Neural cell (in vitro differentiated cells): ENCODE measurements at regions not wholly inside any gene's neighbourhood (a gene's known extent, or its start where the extent isn't known, plus 50 kb on each side); places are given as distances from the start of the nearest gene placed in this dataset.

ENCODE experiments used
- H2AFZ ChIP-seq: fragments of 200-600, 300-800 bp; sonication (generic), shearing (Covaris generic); 2 replicates; pipeline ENCODE4 v1.6.0; 2014; ENCODE audit warnings: low read depth, mild to moderate bottlenecking, antibody characterized with exemption, low read length, moderate library complexity
- H3F3A ChIP-seq: fragments of 200-600 bp; shearing (Covaris generic); 2 replicates; pipeline ENCODE4 v1.6.1; 2016; ENCODE audit warnings: mild to moderate bottlenecking, moderate library complexity, mixed read lengths, antibody characterized with exemption, low read length; ENCODE audit not compliant: insufficient read depth, poor library complexity, severe bottlenecking
- H3K27ac ChIP-seq: fragments of 200-600, 300-800 bp; sonication (generic), shearing (Covaris generic); 2 replicates; pipeline ENCODE4 v1.5.1; 2014; ENCODE audit warnings: mild to moderate bottlenecking, low read length, moderate library complexity
- H3K27me3 ChIP-seq: fragments of 300-800, 200-600 bp; sonication (generic), shearing (Covaris generic); 2 replicates; pipeline ENCODE4 v1.6.0; 2014; ENCODE audit warnings: mild to moderate bottlenecking, low read depth, low read length, moderate library complexity; ENCODE audit not compliant: insufficient read depth
- H3K36me3 ChIP-seq: fragments of 300-800, 200-600 bp; sonication (generic), shearing (Covaris generic); 2 replicates; pipeline ENCODE4 v1.5.1; 2014; ENCODE audit warnings: mild to moderate bottlenecking, antibody characterized with exemption, low read length, moderate library complexity; ENCODE audit not compliant: insufficient read depth
- H3K4me2 ChIP-seq: fragments of 300-800, 200-600 bp; sonication (generic), shearing (Covaris generic); 2 replicates; pipeline ENCODE4 v1.6.0; 2014; ENCODE audit warnings: mild to moderate bottlenecking, low read length
- H3K4me3 ChIP-seq: fragments of 300-800, 200-600 bp; sonication (generic), shearing (Covaris generic); 2 replicates; pipeline ENCODE4 v1.5.1; 2014; ENCODE audit warnings: mild to moderate bottlenecking, low read length, moderate library complexity
- H3K79me2 ChIP-seq: fragments of 200-600 bp; shearing (Covaris generic); replicated peaks from 2 replicates; pipeline ENCODE4 v1.6.0; 2014; ENCODE audit warnings: mild to moderate bottlenecking, low read length, moderate library complexity; ENCODE audit not compliant: insufficient read depth
- H3K9ac ChIP-seq: fragments of 300-800, 200-600 bp; sonication (generic), shearing (Covaris generic); 2 replicates; pipeline ENCODE4 v1.6.1; 2016; ENCODE audit warnings: mild to moderate bottlenecking, low read length, mixed read lengths
- H3K9me2 ChIP-seq: fragments of 200-600 bp; shearing (Covaris generic); 2 replicates; pipeline ENCODE4 v1.6.1; 2016; ENCODE audit warnings: mild to moderate bottlenecking, low read length, mixed read lengths; ENCODE audit not compliant: insufficient read depth
- H3K9me3 ChIP-seq: fragments of 200-600, 300-800 bp; sonication (generic), shearing (Covaris generic); 2 replicates; pipeline ENCODE4 v1.6.1; 2016; ENCODE audit warnings: mild to moderate bottlenecking, mixed run types, low read length, moderate library complexity, mixed read lengths
- H4K20me1 ChIP-seq: fragments of 200-600 bp; shearing (Covaris generic); 2 replicates; pipeline ENCODE4 v1.6.1; 2016; ENCODE audit warnings: mild to moderate bottlenecking, mixed run types; ENCODE audit not compliant: insufficient read depth
- CTCF ChIP-seq: fragments of 450-650 bp; IDR thresholded peaks from 2 replicates; pipeline ENCODE4 v1.5.1; 2014; ENCODE audit warnings: antibody characterized with exemption, mild to moderate bottlenecking, moderate library complexity; ENCODE audit not compliant: poor library complexity, severe bottlenecking
- EP300 ChIP-seq: fragments of 450-650 bp; conservative IDR thresholded peaks from 2 replicates; pipeline ENCODE4 v1.6.1; 2014; ENCODE audit warnings: antibody characterized with exemption, mild to moderate bottlenecking, moderate library complexity; ENCODE audit not compliant: poor library complexity, severe bottlenecking
- EZH2 ChIP-seq: fragments of 200-600, 300-800 bp; shearing (Covaris generic), sonication (generic); IDR thresholded peaks from 2 replicates; pipeline ENCODE4 v1.6.1; 2014; ENCODE audit warnings: antibody characterized with exemption, low read length, borderline replicate concordance, mild to moderate bottlenecking; ENCODE audit not compliant: insufficient read depth, poor library complexity, severe bottlenecking
- MXI1 ChIP-seq: fragments of 450-650 bp; conservative IDR thresholded peaks from 2 replicates; pipeline ENCODE4 v1.6.1; 2014; ENCODE audit warnings: antibody characterized with exemption, mild to moderate bottlenecking; ENCODE audit not compliant: poor library complexity, severe bottlenecking
- POLR2AphosphoS5 ChIP-seq: IDR thresholded peaks from 2 replicates; pipeline ENCODE4 v1.6.1; 2012
- RAD21 ChIP-seq: fragments of 450-650 bp; conservative IDR thresholded peaks from 2 replicates; pipeline ENCODE4 v1.6.1; 2014; ENCODE audit warnings: antibody characterized with exemption, mild to moderate bottlenecking, moderate library complexity
- REST ChIP-seq: IDR thresholded peaks from 2 replicates; pipeline ENCODE4 v1.6.1; 2012; ENCODE audit warnings: borderline replicate concordance
- SMC3 ChIP-seq: fragments of 450-650 bp; conservative IDR thresholded peaks from 2 replicates; pipeline ENCODE4 v1.6.1; 2014; ENCODE audit warnings: antibody characterized with exemption, mild to moderate bottlenecking, moderate library complexity; ENCODE audit not compliant: poor library complexity
- TAF1 ChIP-seq: IDR thresholded peaks from 2 replicates; pipeline ENCODE4 v1.6.1; 2012; ENCODE audit warnings: low read depth

- Histone ChIP-seq H4K20me1 (no peaks in the 10 kb centered on the region), H2AFZ (no peak overlapping the region), H3K27me3 (no peaks in the 10 kb centered on the region), H3K27ac (no peak overlapping the region), H3K9me3 (no peaks in the 10 kb centered on the region), H3K9ac (no peak overlapping the region), H3F3A (no peaks in the 10 kb centered on the region), H3K79me2 (no peaks in the 10 kb centered on the region), H3K4me3 (no peak overlapping the region), H3K9me2 (no peaks in the 10 kb centered on the region), H3K4me2 (no peak overlapping the region), H3K36me3 (no peaks in the 10 kb centered on the region)
- TF ChIP-seq MXI1 (no peak), EP300 (no peak), CTCF (no peak), RAD21 (no peak), REST (no peak), TAF1 (no peak), SMC3 (no peak), EZH2 (no peak), POLR2AphosphoS5 (no peak)
These were observed 417.9 kb downstream of the AEBP2 start for GRCh38 chr12:19857204-19857603.

GRCh38 chr12:19867151-19867550 lies 427.9 kb downstream of the AEBP2 start:
- no peak overlapping the region for H2AFZ ChIP-seq
- no peak overlapping the region for H3K9ac ChIP-seq
- no peaks in the 10 kb centered on the region for H3F3A ChIP-seq

More at GRCh38 chr12:19867151-19867550, 427.9 kb downstream of the AEBP2 start:
- Histone ChIP-seq H3K36me3 (no peaks in the 10 kb centered on the region), H3K9me2 (no peaks in the 10 kb centered on the region), H4K20me1 (no peaks in the 10 kb centered on the region), H3K4me3 (peak overlapping the region; percentile 14), H3K4me2 (peak overlapping the region; percentile 14), H3K27me3 (no peaks in the 10 kb centered on the region), H3K9me3 (no peaks in the 10 kb centered on the region), H3K79me2 (no peaks in the 10 kb centered on the region), H3K27ac (peak overlapping the region; percentile 32)
- TF ChIP-seq REST (no peak), POLR2AphosphoS5 (no peak), MXI1 (no peak), EP300 (peak; percentile 31), TAF1 (no peak)
